Psoas muscle (tissue), 7 donors: ENCODE measurements at regions not wholly inside any gene's neighbourhood (a gene's known extent, or its start where the extent isn't known, plus 50 kb on each side); places are given as distances from the start of the nearest gene placed in this dataset.
A peak's percentile ranks its signal among the peaks of the same experiment; 100 is the strongest.

Source experiments
- ATAC-seq, 4 donors: fragments of 200-7000 bp; cut with Tn5 transposase; one replicate each; pipeline ENCODE4 v1.9.1; 2020; ENCODE audit warnings: moderate library complexity in 3 of 4, mild to moderate bottlenecking in 2 of 4
- DNase-seq, 2 donors: peaks; one replicate each; pipeline ENCODE4 v3.0.0-alpha.2; 2020
- H3K27ac ChIP-seq: fragments of 200-600 bp; one replicate; pipeline ENCODE4 v1.8.0; 2022
- H3K27me3 ChIP-seq, 3 donors: fragments of 200-600 bp in 1 of 3; one replicate each; pipeline versions ENCODE4 v1.6.1 to v1.8.0; 2013 to 2022; ENCODE audit warnings: low read length in 2 of 3, mild to moderate bottlenecking in 2 of 3, moderate library complexity in 1 of 3; ENCODE audit not compliant: insufficient read depth in 3 of 3
- H3K36me3 ChIP-seq, 2 donors: fragments of 200-600 bp in 1 of 2; one replicate each; pipeline versions ENCODE4 v1.6.1 to v1.8.0; 2013 to 2022; ENCODE audit warnings: low read depth in 1 of 2, mild to moderate bottlenecking in 1 of 2, moderate library complexity in 1 of 2; ENCODE audit not compliant: insufficient read depth in 1 of 2
- H3K4me1 ChIP-seq: fragments of 200-600 bp; one replicate; pipeline ENCODE4 v1.8.0; 2022
- H3K4me3 ChIP-seq: fragments of 200-600 bp; one replicate; pipeline ENCODE4 v1.8.0; 2022; ENCODE audit warnings: mild to moderate bottlenecking
- H3K9me3 ChIP-seq: fragments of 200-600 bp; one replicate; pipeline ENCODE4 v1.8.0; 2022
- WGBS, 3 donors: extraction: QIAGEN DNeasy Blood & Tissue Kit; methylation state at CpG; one replicate each; pipeline versions ENCODE4 v1.1.6 to v1.1.7; 2013; 5-methylcytosine and 5-hydroxymethylcytosine counted together
- intact Hi-C, 2 donors: fragments of 100-400 bp; cut with DNase I; formaldehyde crosslinking; loops; one replicate each; pipeline versions ENCODE4 v1.11.0 to v1.14.2; 2022
- TF ChIP-seq, protein P1 (sequence below): fragments of 200-600 bp; IDR thresholded peaks from one replicate; pipeline ENCODE4 v1.8.0; 2022; ENCODE audit warnings: antibody characterized with exemption
- donor health status: healthy with polysubstance abuse.
- donor health status: DM: no; HTN: no; CAD: no; lungs with moderate emphysema.
- donor health status: Bipolar disorder and iron deficiency.
- donor health status: healthy.
- donor health status: DM: yes; HTN: yes; CAD: no.
- donor health status: DM: no; HTN: no; CAD: no.
- donor health status: DM: yes; HTN: yes; CAD: no.

- no peaks in the 10 kb centered on the region for H3K9me3 ChIP-seq
- DNase-seq = no peak
Observed at GRCh38 chr4:121485190-121485804, 104.5 kb upstream of the QRFPR start.

DNA sequence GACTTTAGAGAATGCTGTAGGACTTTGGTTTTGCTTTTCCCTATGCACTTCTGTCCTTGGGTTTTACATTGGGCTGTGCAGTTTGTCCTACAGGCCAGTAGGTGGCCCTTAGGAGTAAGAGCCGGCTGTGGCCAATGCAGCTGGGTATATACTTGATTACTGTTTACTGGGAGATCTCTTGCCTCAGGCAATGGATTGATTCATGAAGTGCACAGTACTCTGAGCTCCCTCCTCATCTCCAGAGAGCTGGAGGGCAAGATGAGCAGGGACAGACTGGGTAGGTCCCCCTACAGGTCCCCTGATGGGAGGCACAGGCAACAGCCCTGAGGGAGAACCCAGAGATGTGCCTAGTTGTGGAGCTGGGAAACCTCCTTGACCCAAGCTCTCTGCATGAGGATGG lies 103.8 kb upstream of the QRFPR start:
- ATAC-seq (peak in 1 of 4 donors; percentile 31), DNase-seq (no peak)
- 3 to 8% (median 4%) methylated on average over 1 of the region's 1 CpG for WGBS, 3 donors
- Histone ChIP-seq H3K4me1 (no peaks in the 10 kb centered on the region), H3K27ac (no peak overlapping the region), H3K9me3 (no peaks in the 10 kb centered on the region), H3K4me3 (no peak overlapping the region), H3K36me3 (no peaks in the 10 kb centered on the region), H3K27me3 (no peaks in the 10 kb centered on the region)
- TF ChIP-seq, protein P1, sequence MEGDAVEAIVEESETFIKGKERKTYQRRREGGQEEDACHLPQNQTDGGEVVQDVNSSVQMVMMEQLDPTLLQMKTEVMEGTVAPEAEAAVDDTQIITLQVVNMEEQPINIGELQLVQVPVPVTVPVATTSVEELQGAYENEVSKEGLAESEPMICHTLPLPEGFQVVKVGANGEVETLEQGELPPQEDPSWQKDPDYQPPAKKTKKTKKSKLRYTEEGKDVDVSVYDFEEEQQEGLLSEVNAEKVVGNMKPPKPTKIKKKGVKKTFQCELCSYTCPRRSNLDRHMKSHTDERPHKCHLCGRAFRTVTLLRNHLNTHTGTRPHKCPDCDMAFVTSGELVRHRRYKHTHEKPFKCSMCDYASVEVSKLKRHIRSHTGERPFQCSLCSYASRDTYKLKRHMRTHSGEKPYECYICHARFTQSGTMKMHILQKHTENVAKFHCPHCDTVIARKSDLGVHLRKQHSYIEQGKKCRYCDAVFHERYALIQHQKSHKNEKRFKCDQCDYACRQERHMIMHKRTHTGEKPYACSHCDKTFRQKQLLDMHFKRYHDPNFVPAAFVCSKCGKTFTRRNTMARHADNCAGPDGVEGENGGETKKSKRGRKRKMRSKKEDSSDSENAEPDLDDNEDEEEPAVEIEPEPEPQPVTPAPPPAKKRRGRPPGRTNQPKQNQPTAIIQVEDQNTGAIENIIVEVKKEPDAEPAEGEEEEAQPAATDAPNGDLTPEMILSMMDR = peak; percentile 43
- intact Hi-C loops = loop anchor here in 1 of 2 donors (2.0 to 5.0 kb wide), 2 partner anchors 173 to 252 kb away; no protein-coding TSS in a partner anchor

More at GRCh38 chr4:121485190-121485804, 104.5 kb upstream of the QRFPR start:
- TF ChIP-seq, protein P1 = no peak
- no peak for ATAC-seq
- Histone ChIP-seq H3K36me3 (no peaks in the 10 kb centered on the region), H3K4me1 (no peaks in the 10 kb centered on the region), H3K4me3 (no peak overlapping the region), H3K27me3 (no peaks in the 10 kb centered on the region), H3K27ac (no peak overlapping the region)
- 86 to 92% (median 90%) methylated on average over 4 of the region's 4 CpGs for WGBS, 3 donors
- intact Hi-C loops = loop anchor here in 1 of 2 donors (2.0 kb wide), 1 partner anchor 252 kb away; no protein-coding TSS in a partner anchor

- intact Hi-C loops = loop anchor here in 1 of 2 donors (5.0 kb wide), 1 partner anchor 177 kb away; no protein-coding TSS in a partner anchor
- no peaks in the 10 kb centered on the region for H3K36me3 ChIP-seq
- H3K4me1 ChIP-seq = no peaks in the 10 kb centered on the region
- no peak overlapping the region for H3K27ac ChIP-seq
- ATAC-seq = no peak
- H3K27me3 ChIP-seq = no peaks in the 10 kb centered on the region
- no peak overlapping the region for H3K4me3 ChIP-seq
- DNase-seq = no peak
- no peaks in the 10 kb centered on the region for H3K9me3 ChIP-seq
- 54 to 67% (median 55%) methylated on average over 1 of the region's 1 CpG for WGBS, 3 donors
- TF ChIP-seq, protein P1 = no peak
Observed at GRCh38 chr4:121479808-121480207, 99.0 kb upstream of the QRFPR start.

GRCh38 chr4:121477480-121477879 lies 96.7 kb upstream of the QRFPR start:
- TF ChIP-seq, protein P1 = no peak
- H3K36me3 ChIP-seq = no peaks in the 10 kb centered on the region
- no peak for DNase-seq
- intact Hi-C loops = no loop called here
- no peak for ATAC-seq
- H3K27ac ChIP-seq = no peak overlapping the region
- no peaks in the 10 kb centered on the region for H3K4me1 ChIP-seq
- H3K4me3 ChIP-seq = no peak overlapping the region
- WGBS, 3 donors = 69 to 79% (median 77%) methylated on average over 2 of the region's 2 CpGs
- no peaks in the 10 kb centered on the region for H3K27me3 ChIP-seq
- no peaks in the 10 kb centered on the region for H3K9me3 ChIP-seq

DNA sequence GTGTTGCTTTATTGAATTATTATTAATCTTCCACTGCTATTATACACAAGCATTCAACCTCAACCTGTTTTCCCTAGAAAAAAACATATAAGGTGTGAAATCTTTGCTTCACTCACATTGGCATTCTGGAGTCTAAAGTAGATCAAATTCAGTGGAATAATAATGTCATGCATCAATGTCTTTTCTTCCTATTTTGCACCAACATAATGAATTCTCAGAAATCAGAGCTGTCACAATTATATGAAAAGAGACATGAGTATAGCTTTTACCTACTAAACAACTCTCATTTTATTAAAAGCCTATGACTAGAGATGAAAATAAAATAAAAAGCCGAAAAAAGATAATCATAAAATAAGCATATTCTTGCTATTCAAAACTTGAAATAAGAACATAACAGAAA lies 96.3 kb upstream of the QRFPR start:
- DNase-seq (no peak), ATAC-seq (no peak)
- intact Hi-C loops = no loop called here
- no peaks in the 10 kb centered on the region for H3K27me3 ChIP-seq
- no peaks in the 10 kb centered on the region for H3K36me3 ChIP-seq
- TF ChIP-seq, protein P1 = no peak
- H3K4me1 ChIP-seq = no peaks in the 10 kb centered on the region
- WGBS, 3 donors = 92 to 98% (median 95%) methylated on average over 1 of the region's 1 CpG
- H3K9me3 ChIP-seq = no peaks in the 10 kb centered on the region
- no peak overlapping the region for H3K4me3 ChIP-seq
- H3K27ac ChIP-seq = no peak overlapping the region
